HCT116 (cell line): ENCODE measurements at regions not wholly inside any gene's neighbourhood (a gene's known extent, or its start where the extent isn't known, plus 50 kb on each side); places are given as distances from the start of the nearest gene placed in this dataset.

Experiments used
- CTCF ChIP-seq, 3 experiments: fragments of 200-600 bp in 1 of 3; sonication (generic) in 1 of 3; IDR thresholded peaks in 2 of 3; conservative IDR thresholded peaks in 1 of 3; 2 replicates each; pipeline ENCODE4 v1.5.1; 2012 to 2017; ENCODE audit warnings: low read depth in 2 of 3, low read length in 2 of 3, antibody characterized with exemption in 1 of 3, borderline replicate concordance in 1 of 3, control low read depth in 1 of 3, mild to moderate bottlenecking in 1 of 3, mixed read lengths in 1 of 3, mixed run types in 1 of 3, moderate library complexity in 1 of 3; ENCODE audit not compliant: insufficient read depth in 1 of 3
- POLR2A ChIP-seq: IDR thresholded peaks from 2 replicates; pipeline ENCODE4 v1.7.0; 2011; ENCODE audit warnings: borderline replicate concordance; ENCODE audit not compliant: insufficient read depth, insufficient read length; ENCODE audit errors: extremely low read depth
- POLR2AphosphoS5 ChIP-seq: IDR thresholded peaks from 2 replicates; pipeline ENCODE4 v1.6.1; 2011; ENCODE audit warnings: mild to moderate bottlenecking, low read depth, low read length, moderate library complexity
- SIN3A ChIP-seq: IDR thresholded peaks from 2 replicates; pipeline ENCODE4 v1.6.1; 2012; ENCODE audit warnings: low read depth

DNA sequence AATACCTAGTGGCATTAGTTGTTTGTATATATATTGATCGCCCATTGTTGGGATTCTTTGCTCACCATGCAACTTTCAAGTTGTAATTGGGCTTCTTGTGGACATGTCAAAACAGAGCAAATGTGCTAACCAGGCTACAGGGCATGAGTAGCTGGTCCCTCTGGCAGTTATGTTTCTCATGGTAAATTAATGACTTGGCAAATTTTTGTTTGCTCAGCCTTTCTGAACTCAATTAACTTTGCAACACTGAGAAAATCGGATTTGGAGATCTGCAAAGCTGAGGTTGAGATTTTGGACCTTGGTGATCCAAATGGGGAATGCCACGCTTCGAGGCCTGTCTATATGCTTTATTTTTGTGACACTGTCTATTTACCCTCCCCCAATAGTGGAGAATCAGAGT, 138.5 kb upstream of the PIRT start:
- TF ChIP-seq POLR2A (no peak), CTCF (IDR thresholded peaks at IDR 0.05 in 2 of 3, conservative IDR thresholded peaks at IDR 0.05 in 1 of 3; ENCODE audit: borderline replicate concordance in 1 of 3, insufficient read depth in 1 of 3, low read depth in 2 of 3, low read length in 2 of 3) (no peak), SIN3A (no peak), POLR2AphosphoS5 (no peak)
